GM12865 (cell line): ENCODE measurements at regions not wholly inside any gene's neighbourhood (a gene's known extent, or its start where the extent isn't known, plus 50 kb on each side); places are given as distances from the start of the nearest gene placed in this dataset.

ENCODE experiments used
- DNase-seq: peaks from one replicate; pipeline ENCODE4 v3.0.0; 2010; ENCODE audit warnings: low read depth
- H3K4me3 ChIP-seq: 2 replicates; pipeline ENCODE4 v1.5.1; 2011; ENCODE audit warnings: mild to moderate bottlenecking, low read depth, low read length, control low read depth
- CTCF ChIP-seq: IDR thresholded peaks from 2 replicates; pipeline ENCODE4 v1.5.1; 2011; ENCODE audit warnings: low read length, control low read depth, low read depth, inconsistent platforms; ENCODE audit not compliant: insufficient read depth; ENCODE audit errors: missing control alignments

- TF ChIP-seq CTCF: no peak
- no peak for DNase-seq
Observed at GRCh38 chr22:27483095-27483785, 318.3 kb downstream of the MN1 start.

GRCh38 chr22:27485842-27486241 lies 315.7 kb downstream of the MN1 start:
- no peak for TF ChIP-seq CTCF
- H3K4me3 ChIP-seq: no peak overlapping the region
- DNase-seq: no peak

More at GRCh38 chr22:27483095-27483785, 318.3 kb downstream of the MN1 start:
- no peak overlapping the region for H3K4me3 ChIP-seq

GRCh38 chr22:27487600-27488452 lies 313.7 kb downstream of the MN1 start:
- no peak for DNase-seq
- TF ChIP-seq CTCF: no peak
- no peak overlapping the region for H3K4me3 ChIP-seq

- no peak overlapping the region for H3K4me3 ChIP-seq
- no peak for DNase-seq
- TF ChIP-seq CTCF: no peak
Observed at GRCh38 chr22:27488456-27489177, 312.9 kb downstream of the MN1 start.

- TF ChIP-seq CTCF: no peak
- no peak for DNase-seq
- H3K4me3 ChIP-seq: no peak overlapping the region
Observed at GRCh38 chr22:27489178-27489675, 312.3 kb downstream of the MN1 start.

- DNase-seq: no peak
- TF ChIP-seq CTCF: no peak
- no peak overlapping the region for H3K4me3 ChIP-seq
Observed at GRCh38 chr22:27490080-27490479, 311.5 kb downstream of the MN1 start.
